Endodermal cell (in vitro differentiated cells): ENCODE measurements at regions not wholly inside any gene's neighbourhood (a gene's known extent, or its start where the extent isn't known, plus 50 kb on each side); places are given as distances from the start of the nearest gene placed in this dataset.
"Not testable (repeated sequence)": the region's sequence is repeated elsewhere in the genome, so short reads cannot be mapped to it uniquely, and the experiment has no call there.

Experiments
- DNase-seq: peaks from one replicate; pipeline ENCODE4 v3.0.0-alpha.2; 2017
- H3K27ac ChIP-seq: 2 replicates; pipeline ENCODE4 v1.5.1; 2013; ENCODE audit warnings: mild to moderate bottlenecking, low read depth, low read length, moderate library complexity
- H3K27me3 ChIP-seq: 2 replicates; pipeline ENCODE4 v1.6.1; 2013; ENCODE audit warnings: mild to moderate bottlenecking, low read length, moderate library complexity; ENCODE audit not compliant: insufficient read depth, control insufficient read depth, poor library complexity, severe bottlenecking
- H3K36me3 ChIP-seq: 2 replicates; pipeline ENCODE4 v1.7.0; 2013; ENCODE audit warnings: mild to moderate bottlenecking, low read length, moderate library complexity; ENCODE audit not compliant: control insufficient read depth, insufficient read depth
- H3K4me1 ChIP-seq: one replicate; pipeline ENCODE4 v1.7.0; 2013; ENCODE audit warnings: low read length; ENCODE audit not compliant: control insufficient read depth, insufficient read depth
- H3K4me3 ChIP-seq: 2 replicates; pipeline ENCODE4 v1.5.1; 2013; ENCODE audit warnings: mild to moderate bottlenecking, low read length, moderate library complexity
- H3K9ac ChIP-seq: 2 replicates; pipeline ENCODE4 v1.6.1; 2013; ENCODE audit warnings: mild to moderate bottlenecking, low read length, moderate library complexity; ENCODE audit not compliant: poor library complexity, severe bottlenecking; ENCODE audit errors: extremely low read depth
- H3K9me3 ChIP-seq: 2 replicates; pipeline ENCODE4 v1.6.1; 2013; ENCODE audit warnings: mild to moderate bottlenecking, low read length, moderate library complexity; ENCODE audit not compliant: control insufficient read depth
- H3K27ac Mint-ChIP-seq: 2 replicates; pipeline ENCODE4 v1.8.0; 2020; ENCODE audit warnings: mixed read lengths
- H3K27me3 Mint-ChIP-seq: 2 replicates; pipeline ENCODE4 v1.8.0; 2021; ENCODE audit warnings: mild to moderate bottlenecking, mixed read lengths; ENCODE audit not compliant: insufficient read depth
- H3K36me3 Mint-ChIP-seq: 2 replicates; pipeline ENCODE4 v1.8.0; 2020; ENCODE audit warnings: low read depth, mixed read lengths
- H3K4me1 Mint-ChIP-seq: 2 replicates; pipeline ENCODE4 v1.8.0; 2020; ENCODE audit warnings: mixed read lengths
- H3K4me3 Mint-ChIP-seq: 2 replicates; pipeline ENCODE4 v1.8.0; 2020; ENCODE audit warnings: mild to moderate bottlenecking, moderate library complexity, mixed read lengths
- H3K9me3 Mint-ChIP-seq: 2 replicates; pipeline ENCODE4 v1.8.0; 2020; ENCODE audit warnings: mild to moderate bottlenecking, mixed read lengths
- WGBS, 2 experiments: methylation state at CpG; one replicate each; pipeline versions ENCODE4 v1.1.5 to v1.1.7; 2013; ENCODE audit warnings: missing lambda C conversion rate in 2 of 2, mixed read lengths in 1 of 2; ENCODE audit not compliant: insufficient coverage in 1 of 2, insufficient read length in 1 of 2; 5-methylcytosine and 5-hydroxymethylcytosine counted together
- TF ChIP-seq, protein P1 (sequence below): fragments of 200-600 bp; sonication (generic); conservative IDR thresholded peaks from 2 replicates; pipeline ENCODE4 v1.5.0; 2021; ENCODE audit warnings: antibody characterized with exemption, mild to moderate bottlenecking

DNA sequence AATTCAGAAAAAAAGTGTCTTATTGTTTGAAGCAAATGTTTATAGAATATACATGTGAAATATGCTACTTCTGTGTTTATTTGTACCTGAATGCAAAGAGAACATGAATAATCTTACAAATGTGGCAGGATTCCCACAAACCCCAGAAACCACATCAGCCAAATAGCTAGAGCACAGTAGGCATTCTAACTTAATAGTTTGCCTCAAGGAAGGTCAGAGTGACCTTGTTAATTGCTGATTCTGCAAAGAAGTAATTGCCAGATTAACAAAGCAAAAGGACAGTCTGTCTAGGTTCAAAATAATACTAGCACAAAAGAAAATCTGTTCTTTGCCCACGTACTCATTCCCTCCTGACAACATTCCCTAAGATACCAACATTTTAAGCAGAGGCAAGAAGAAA lies 604.0 kb downstream of the PYDC2 start:
- Histone ChIP-seq H3K27me3 (no peaks in the 10 kb centered on the region), H3K36me3 (no peaks in the 10 kb centered on the region), H3K4me1 (no peaks in the 10 kb centered on the region), H3K9me3 (peaks cover 14% of the 10 kb centered on the region), H3K9ac (no peak overlapping the region), H3K27ac (no peak overlapping the region), H3K4me3 (no peak overlapping the region)
- H3K9me3 Mint-ChIP-seq = peaks cover 5% of the 10 kb centered on the region
- no peak overlapping the region for H3K27ac Mint-ChIP-seq
- peaks cover 29% of the 10 kb centered on the region for H3K4me1 Mint-ChIP-seq
- H3K4me3 Mint-ChIP-seq = no peak overlapping the region
- no peaks in the 10 kb centered on the region for H3K27me3 Mint-ChIP-seq
- TF ChIP-seq, protein P1, sequence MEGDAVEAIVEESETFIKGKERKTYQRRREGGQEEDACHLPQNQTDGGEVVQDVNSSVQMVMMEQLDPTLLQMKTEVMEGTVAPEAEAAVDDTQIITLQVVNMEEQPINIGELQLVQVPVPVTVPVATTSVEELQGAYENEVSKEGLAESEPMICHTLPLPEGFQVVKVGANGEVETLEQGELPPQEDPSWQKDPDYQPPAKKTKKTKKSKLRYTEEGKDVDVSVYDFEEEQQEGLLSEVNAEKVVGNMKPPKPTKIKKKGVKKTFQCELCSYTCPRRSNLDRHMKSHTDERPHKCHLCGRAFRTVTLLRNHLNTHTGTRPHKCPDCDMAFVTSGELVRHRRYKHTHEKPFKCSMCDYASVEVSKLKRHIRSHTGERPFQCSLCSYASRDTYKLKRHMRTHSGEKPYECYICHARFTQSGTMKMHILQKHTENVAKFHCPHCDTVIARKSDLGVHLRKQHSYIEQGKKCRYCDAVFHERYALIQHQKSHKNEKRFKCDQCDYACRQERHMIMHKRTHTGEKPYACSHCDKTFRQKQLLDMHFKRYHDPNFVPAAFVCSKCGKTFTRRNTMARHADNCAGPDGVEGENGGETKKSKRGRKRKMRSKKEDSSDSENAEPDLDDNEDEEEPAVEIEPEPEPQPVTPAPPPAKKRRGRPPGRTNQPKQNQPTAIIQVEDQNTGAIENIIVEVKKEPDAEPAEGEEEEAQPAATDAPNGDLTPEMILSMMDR = no peak
- 93% methylated on average over 1 of the region's 1 CpG; no CpG with 5 or more reads in 1 of the 2 experiments for WGBS, 2 experiments
- peaks cover 3% of the 10 kb centered on the region for H3K36me3 Mint-ChIP-seq
- no peak for DNase-seq

DNA sequence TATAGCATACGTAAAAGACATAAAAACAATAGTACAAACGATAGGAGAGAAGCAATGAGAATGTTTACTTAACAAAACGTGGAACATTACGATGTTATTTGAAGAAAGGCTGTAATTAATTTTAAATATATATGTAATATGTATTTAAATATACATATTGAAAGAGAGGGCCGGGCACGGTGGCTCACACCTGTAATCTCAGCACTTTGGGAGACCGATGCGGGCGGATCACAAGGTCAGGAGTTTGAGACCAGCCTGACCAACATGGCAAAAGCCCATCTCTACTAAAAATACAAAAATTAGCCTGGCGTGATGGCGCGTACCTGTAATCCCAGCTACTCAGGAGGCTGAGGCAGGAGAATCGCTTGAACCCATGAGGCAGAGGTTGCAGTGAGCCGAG lies 605.3 kb downstream of the PYDC2 start:
- 96% methylated on average over 4 to 12 of the region's 14 CpGs for WGBS, 2 experiments
- H3K27me3 Mint-ChIP-seq, H3K27ac ChIP-seq, H3K4me3 Mint-ChIP-seq, H3K4me1 ChIP-seq, DNase-seq, H3K27me3 ChIP-seq, H3K9ac ChIP-seq, H3K36me3 ChIP-seq, H3K36me3 Mint-ChIP-seq, H3K9me3 Mint-ChIP-seq, H3K4me3 ChIP-seq, H3K27ac Mint-ChIP-seq: not testable (repeated sequence)
- H3K4me1 Mint-ChIP-seq = peaks cover 25% of the 10 kb centered on the region
- H3K9me3 ChIP-seq = peaks cover 19% of the 10 kb centered on the region

DNA sequence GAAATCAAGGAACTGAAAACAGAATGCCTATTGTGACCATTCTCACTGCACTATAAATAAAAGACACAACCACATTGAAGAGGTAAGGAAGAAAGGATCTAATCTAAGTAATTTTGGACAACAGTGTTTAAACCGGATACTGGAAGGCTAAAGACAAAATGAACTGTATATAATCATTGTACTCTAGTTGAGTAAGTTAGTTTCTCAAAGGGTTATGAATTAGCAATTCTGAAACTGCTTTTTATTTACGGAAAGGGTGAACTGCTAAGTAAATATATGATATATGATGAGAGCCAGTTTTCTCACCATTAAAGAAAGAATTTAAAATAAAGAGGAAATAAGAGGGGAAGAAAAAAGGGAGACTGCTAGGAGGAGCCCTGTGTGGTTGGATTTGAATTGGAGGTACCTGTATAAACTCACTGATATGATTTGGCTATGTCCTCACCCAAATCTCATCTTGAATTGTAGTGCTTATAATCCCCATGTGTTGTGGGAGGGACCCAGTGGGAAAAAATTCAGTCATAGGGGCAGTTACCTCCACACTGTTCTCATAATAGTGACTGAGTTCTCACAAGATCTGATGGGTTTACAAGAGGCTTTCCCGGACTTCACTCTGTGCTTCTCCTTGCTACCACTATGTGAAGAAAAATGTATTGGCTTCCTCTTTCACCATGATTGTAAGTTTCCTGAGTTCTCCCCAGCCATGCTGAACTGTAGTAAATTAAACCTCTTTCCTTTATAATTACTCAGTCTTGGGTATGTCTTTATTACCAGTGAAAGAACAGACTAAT lies 607.7 kb downstream of the PYDC2 start:
- H3K9ac ChIP-seq = no peak overlapping the region
- peaks cover 13% of the 10 kb centered on the region for H3K9me3 ChIP-seq
- H3K4me1 ChIP-seq = no peaks in the 10 kb centered on the region
- no peak for DNase-seq
- Mint-ChIP-seq H3K27ac (no peak overlapping the region), H3K36me3 (peaks cover 3% of the 10 kb centered on the region), H3K4me3 (no peak overlapping the region), H3K9me3 (peaks cover 2% of the 10 kb centered on the region), H3K4me1 (peaks cover 38% of the 10 kb centered on the region), H3K27me3 (no peaks in the 10 kb centered on the region)
- 77 to 100% methylated on average over 2 to 3 of the region's 3 CpGs for WGBS, 2 experiments
- no peaks in the 10 kb centered on the region for H3K27me3 ChIP-seq
- H3K36me3 ChIP-seq = no peaks in the 10 kb centered on the region
- no peak overlapping the region for H3K4me3 ChIP-seq
- H3K27ac ChIP-seq = no peak overlapping the region
- TF ChIP-seq, protein P1 = no peak
